KMS-11 (cell line): ENCODE measurements at regions not wholly inside any gene's neighbourhood (a gene's known extent, or its start where the extent isn't known, plus 50 kb on each side); places are given as distances from the start of the nearest gene placed in this dataset.

ENCODE experiments used
- H2AFZ ChIP-seq: fragments of 200-600 bp; sonication (generic); 2 replicates; pipeline ENCODE4 v1.6.1; 2016; ENCODE audit warnings: antibody characterized with exemption, mixed run types, low read depth
- H3K27ac ChIP-seq: fragments of 200-600 bp; sonication (generic); 2 replicates; pipeline ENCODE4 v1.6.1; 2016; ENCODE audit warnings: mild to moderate bottlenecking, mixed run types
- H3K27me3 ChIP-seq: fragments of 200-600 bp; sonication (generic); 2 replicates; pipeline ENCODE4 v1.6.1; 2017; ENCODE audit warnings: mild to moderate bottlenecking, low read depth, mixed run types, moderate library complexity; ENCODE audit not compliant: insufficient read depth
- H3K36me3 ChIP-seq: fragments of 200-600 bp; sonication (generic); 2 replicates; pipeline ENCODE4 v1.6.1; 2017; ENCODE audit warnings: mild to moderate bottlenecking, mixed run types; ENCODE audit not compliant: insufficient read depth
- H3K4me1 ChIP-seq: fragments of 200-600 bp; sonication (generic); 2 replicates; pipeline ENCODE4 v1.6.1; 2016; ENCODE audit warnings: mild to moderate bottlenecking, low read depth, mixed run types; ENCODE audit not compliant: poor library complexity, severe bottlenecking
- H3K4me2 ChIP-seq: fragments of 200-600 bp; sonication (generic); 2 replicates; pipeline ENCODE4 v1.7.0; 2016; ENCODE audit warnings: mild to moderate bottlenecking, mixed run types
- H3K4me3 ChIP-seq: fragments of 200-600 bp; sonication (generic); IDR thresholded peaks from 2 replicates; pipeline ENCODE4 v1.6.1; 2017; ENCODE audit warnings: low read depth, low read length, mixed read lengths; ENCODE audit not compliant: insufficient read depth
- H3K79me2 ChIP-seq: fragments of 200-600 bp; sonication (generic); 2 replicates; pipeline ENCODE4 v1.6.1; 2016; ENCODE audit warnings: low read depth, mixed run types; ENCODE audit not compliant: insufficient read depth
- H3K9ac ChIP-seq: fragments of 200-600 bp; sonication (generic); 2 replicates; pipeline ENCODE4 v1.6.1; 2016; ENCODE audit warnings: mild to moderate bottlenecking, mixed run types
- H4K20me1 ChIP-seq: fragments of 200-600 bp; sonication (generic); 2 replicates; pipeline ENCODE4 v1.6.1; 2016; ENCODE audit warnings: mild to moderate bottlenecking, mixed run types; ENCODE audit not compliant: insufficient read depth
- CTCF ChIP-seq: fragments of 200-600 bp; sonication (generic); conservative IDR thresholded peaks from 2 replicates; pipeline ENCODE4 v1.6.1; 2017; ENCODE audit warnings: low read depth, mild to moderate bottlenecking, antibody characterized with exemption, low read length, moderate library complexity, mixed read lengths

- Histone ChIP-seq H3K79me2 (no peaks in the 10 kb centered on the region), H3K36me3 (no peaks in the 10 kb centered on the region), H4K20me1 (no peaks in the 10 kb centered on the region), H3K4me2 (no peak overlapping the region), H3K4me1 (no peaks in the 10 kb centered on the region), H3K9ac (no peak overlapping the region), H3K27ac (no peak overlapping the region), H3K27me3 (no peaks in the 10 kb centered on the region), H2AFZ (no peak overlapping the region), H3K4me3 (no peak overlapping the region)
- no peak for TF ChIP-seq CTCF
These were observed 419.6 kb upstream of the RASGEF1B start for GRCh38 chr4:81891005-81891996.

DNA sequence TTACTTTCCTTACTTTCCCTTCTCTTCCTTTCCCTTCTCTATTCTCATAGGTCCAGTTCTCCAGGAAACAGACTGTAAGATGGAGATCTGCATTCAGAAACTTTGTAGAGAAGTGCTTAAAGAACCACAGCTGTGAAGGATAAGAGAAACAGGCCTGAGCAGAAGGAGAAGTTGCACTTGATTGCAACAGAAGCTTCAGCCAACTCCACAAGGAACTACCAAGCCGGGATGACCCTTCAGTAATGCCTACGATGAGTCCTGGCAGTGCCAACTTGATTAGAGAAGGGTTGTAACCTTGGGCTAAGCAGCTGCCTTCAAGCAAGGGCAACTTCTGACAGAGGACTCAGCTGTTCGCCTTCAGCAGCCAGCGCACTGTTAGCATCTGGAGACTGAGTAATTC is 413.3 kb upstream of the RASGEF1B start:
- H3K27me3 ChIP-seq = no peaks in the 10 kb centered on the region
- H2AFZ ChIP-seq = no peak overlapping the region
- H3K4me3 ChIP-seq = no peak overlapping the region
- no peaks in the 10 kb centered on the region for H3K36me3 ChIP-seq
- no peaks in the 10 kb centered on the region for H3K4me1 ChIP-seq
- H3K9ac ChIP-seq = no peak overlapping the region
- H3K4me2 ChIP-seq = no peak overlapping the region
- H4K20me1 ChIP-seq = no peaks in the 10 kb centered on the region
- no peak overlapping the region for H3K27ac ChIP-seq
- TF ChIP-seq CTCF = no peak
- H3K79me2 ChIP-seq = no peaks in the 10 kb centered on the region

- Histone ChIP-seq H3K27me3 (no peaks in the 10 kb centered on the region), H2AFZ (no peak overlapping the region), H3K27ac (no peak overlapping the region), H3K36me3 (no peaks in the 10 kb centered on the region), H3K4me1 (no peaks in the 10 kb centered on the region), H3K79me2 (no peaks in the 10 kb centered on the region), H3K9ac (no peak overlapping the region), H3K4me2 (no peak overlapping the region), H4K20me1 (no peaks in the 10 kb centered on the region), H3K4me3 (no peak overlapping the region)
- no peak for TF ChIP-seq CTCF
These were observed 412.1 kb upstream of the RASGEF1B start for GRCh38 chr4:81883530-81884450.

- no peak overlapping the region for H2AFZ ChIP-seq
- no peak overlapping the region for H3K4me3 ChIP-seq
- H3K79me2 ChIP-seq = no peaks in the 10 kb centered on the region
- no peaks in the 10 kb centered on the region for H3K27me3 ChIP-seq
- no peak overlapping the region for H3K9ac ChIP-seq
- H3K4me2 ChIP-seq = no peak overlapping the region
- no peaks in the 10 kb centered on the region for H3K4me1 ChIP-seq
- no peaks in the 10 kb centered on the region for H3K36me3 ChIP-seq
- H3K27ac ChIP-seq = no peak overlapping the region
- TF ChIP-seq CTCF = no peak
- no peaks in the 10 kb centered on the region for H4K20me1 ChIP-seq
These were observed 411.3 kb upstream of the RASGEF1B start for GRCh38 chr4:81883004-81883403.
